ENCODE measurements at regions not wholly inside any gene's neighbourhood (a gene's known extent, or its start where the extent isn't known, plus 50 kb on each side); places are given as distances from the start of the nearest gene placed in this dataset.

- DNase-seq, result no peak
These were observed 145.9 kb downstream of the CDC5L start for GRCh38 chr6:44533421-44533820.

- DNase-seq, result no peak
These were observed 146.8 kb downstream of the CDC5L start for GRCh38 chr6:44534291-44534690.

- no peak for DNase-seq
These were observed 147.9 kb downstream of the CDC5L start for GRCh38 chr6:44535446-44535845.

- no peak for DNase-seq
These were observed 148.5 kb downstream of the CDC5L start for GRCh38 chr6:44535967-44536366.

- DNase-seq, result peak; percentile 1
These were observed 150.0 kb downstream of the CDC5L start for GRCh38 chr6:44537306-44538049.

- no peak for DNase-seq
These were observed 150.8 kb downstream of the CDC5L start for GRCh38 chr6:44538131-44538806.

GRCh38 chr6:44538807-44539201, 151.3 kb downstream of the CDC5L start:
- DNase-seq, result peak; percentile 7

- DNase-seq, result peak; percentile 4
These were observed 152.3 kb downstream of the CDC5L start for GRCh38 chr6:44539701-44540355.

- DNase-seq, result no peak
These were observed 153.4 kb downstream of the CDC5L start for GRCh38 chr6:44540881-44541280.

- peak; percentile 5 for DNase-seq
These were observed 155.1 kb downstream of the CDC5L start for GRCh38 chr6:44542401-44543116.

GRCh38 chr6:44543664-44544063, 156.2 kb downstream of the CDC5L start:
- no peak for DNase-seq

GRCh38 chr6:44545224-44545623, 157.7 kb downstream of the CDC5L start:
- no peak for DNase-seq

- no peak for DNase-seq
These were observed 160.8 kb downstream of the CDC5L start for GRCh38 chr6:44548319-44548718.

- DNase-seq, result no peak
These were observed 162.0 kb downstream of the CDC5L start for GRCh38 chr6:44549516-44549915.

- no peak for DNase-seq
These were observed 166.7 kb downstream of the CDC5L start for GRCh38 chr6:44554194-44554593.

GRCh38 chr6:44554861-44555260, 167.4 kb downstream of the CDC5L start:
- DNase-seq, result no peak

- no peak for DNase-seq
These were observed 168.5 kb downstream of the CDC5L start for GRCh38 chr6:44556046-44556445.

GRCh38 chr6:44558024-44558831, 170.7 kb downstream of the CDC5L start:
- no peak for DNase-seq

GRCh38 chr6:44558832-44559251, 171.3 kb downstream of the CDC5L start:
- no peak for DNase-seq

GRCh38 chr6:44559486-44560270, 172.2 kb downstream of the CDC5L start:
- no peak for DNase-seq

GRCh38 chr6:44560458-44561059, 173.1 kb downstream of the CDC5L start:
- DNase-seq, result no peak

Measured in stimulated activated CD8-positive, alpha-beta memory T cell treated with anti-CD3 and anti-CD28 coated beads, Interleukin-4, amount 100 ng/mL, for 48 hours (primary cell).